ENCODE measurements at regions not wholly inside any gene's neighbourhood (a gene's known extent, or its start where the extent isn't known, plus 50 kb on each side); places are given as distances from the start of the nearest gene placed in this dataset.
"Not testable (repeated sequence)": the region's sequence is repeated elsewhere in the genome, so short reads cannot be mapped to it uniquely, and the experiment has no call there.

DNA sequence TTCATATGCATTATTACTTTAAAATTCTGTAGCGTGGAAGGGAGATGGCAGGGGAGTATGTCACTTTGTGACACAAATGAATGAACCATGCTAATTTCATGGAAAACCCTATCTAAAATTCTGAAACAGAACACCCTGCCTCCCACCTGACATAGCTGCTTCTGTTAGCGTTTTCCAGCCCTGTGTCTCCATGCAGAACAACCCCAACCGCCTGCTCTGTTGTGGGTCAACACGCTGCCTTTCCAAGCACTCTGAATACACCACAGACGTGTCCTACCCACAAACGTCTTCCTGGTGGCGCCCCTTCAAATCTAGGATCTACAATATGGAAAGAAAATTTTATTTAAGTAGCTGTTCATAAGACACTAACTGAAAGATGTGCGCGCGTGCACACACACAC is 238.6 kb downstream of the TRIML1 start:
- DNase-seq = no peak

DNA sequence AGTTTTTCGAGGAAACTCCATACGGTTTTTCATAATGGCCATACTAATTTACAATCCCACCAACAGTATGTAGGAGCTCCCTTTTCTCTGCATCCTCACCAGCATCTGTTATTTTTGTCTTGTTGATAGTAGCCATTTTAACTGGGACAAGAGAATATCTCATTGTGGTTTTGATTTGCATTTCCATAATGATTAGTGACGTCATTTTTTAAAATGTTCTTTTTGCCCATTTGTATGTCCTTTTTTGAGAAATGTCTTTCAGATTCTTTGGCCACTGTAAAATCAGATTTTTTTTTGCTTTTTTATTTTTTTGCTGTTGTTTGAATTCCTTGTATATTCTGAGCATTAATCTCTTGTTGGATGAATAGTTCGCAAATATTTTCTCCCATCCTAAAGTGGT is 243.9 kb downstream of the TRIML1 start:
- DNase-seq = no peak

DNA sequence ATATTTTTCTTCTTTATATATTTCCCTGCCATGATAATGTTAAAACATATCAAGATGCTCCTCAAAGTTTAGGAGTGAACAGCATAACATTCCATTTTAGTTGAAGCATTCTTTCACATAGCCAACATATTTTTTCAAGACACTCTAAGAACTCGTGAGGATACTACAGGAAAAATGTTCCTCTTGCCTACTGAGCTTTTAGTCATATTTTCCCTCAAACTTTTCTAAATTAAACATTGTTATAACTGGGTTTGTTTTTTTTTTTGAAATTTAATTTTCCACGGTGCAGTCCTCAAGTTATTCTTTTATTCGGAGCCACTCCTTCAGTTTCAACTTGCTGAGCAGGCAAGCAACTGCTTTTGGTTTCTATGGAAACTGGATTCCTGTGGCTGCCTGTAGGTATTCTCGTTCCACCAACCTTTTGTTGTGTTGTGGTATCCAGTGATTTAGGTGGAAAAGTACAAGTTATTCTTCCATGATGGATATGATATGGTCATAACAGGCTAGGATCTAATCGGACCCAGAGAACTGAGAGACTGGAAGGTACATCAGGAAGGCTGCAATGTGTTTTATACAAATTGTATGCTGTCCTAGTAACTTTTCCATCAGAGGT is 248.0 kb downstream of the TRIML1 start:
- no peak for DNase-seq

DNA sequence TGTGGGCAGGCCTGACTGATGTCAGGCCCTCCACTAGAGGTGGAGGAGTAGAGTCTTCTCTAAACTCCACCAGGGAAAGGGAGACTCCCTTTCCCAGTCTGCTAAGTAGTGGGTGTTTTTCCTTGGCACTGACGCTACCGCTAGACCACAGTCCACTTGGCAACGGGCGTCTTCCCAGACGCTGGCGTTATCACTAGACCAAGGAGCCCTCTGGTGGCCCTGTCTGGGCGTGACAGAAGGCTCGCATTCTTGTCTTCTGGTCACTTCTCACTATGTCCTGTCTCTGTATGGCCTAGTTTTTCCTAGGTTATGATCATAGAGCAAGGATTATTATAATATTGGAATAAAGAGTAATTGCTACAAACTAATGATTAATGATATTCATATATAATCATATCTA is 252.1 kb downstream of the TRIML1 start:
- not testable (repeated sequence) for DNase-seq

DNA sequence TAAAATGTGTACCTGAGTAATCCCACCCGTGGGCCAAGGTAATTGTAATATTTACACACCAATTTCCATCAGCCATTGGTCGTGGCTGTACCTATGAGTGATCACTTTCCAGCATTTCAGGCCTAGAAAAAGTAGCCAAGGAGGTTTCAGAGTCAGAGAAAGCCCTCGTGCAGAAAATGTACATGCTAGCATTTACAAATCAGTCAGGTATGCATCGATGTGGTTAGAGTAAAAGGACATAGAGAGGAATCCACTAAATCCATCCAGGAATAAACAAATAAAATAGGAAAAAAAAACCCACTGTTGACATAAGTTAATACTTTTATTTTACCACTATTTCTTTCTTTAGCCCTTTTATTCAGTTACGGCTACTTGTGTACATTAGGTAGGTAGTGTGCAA is 256.8 kb downstream of the TRIML1 start:
- DNase-seq = no peak

DNA sequence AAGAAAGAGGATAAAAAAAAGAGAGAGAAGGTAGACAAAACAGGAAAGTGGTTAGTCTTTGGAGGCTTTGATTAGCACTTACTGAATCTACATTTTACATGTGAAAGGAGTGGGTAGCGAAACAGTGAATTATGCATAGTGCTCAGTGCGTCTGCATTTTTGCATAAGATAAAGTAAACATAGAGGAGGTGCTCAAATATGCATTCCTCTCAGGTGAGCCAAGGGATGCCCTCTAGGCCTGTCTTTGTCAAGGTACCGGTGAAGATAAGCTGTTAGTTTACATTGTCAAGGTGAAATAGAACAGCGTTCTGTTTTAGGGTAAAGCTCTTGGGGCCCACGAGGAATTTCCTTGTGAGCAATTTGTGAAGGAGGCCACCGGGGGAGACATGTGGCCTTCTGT is 260.6 kb downstream of the TRIML1 start:
- DNase-seq = no peak

DNA sequence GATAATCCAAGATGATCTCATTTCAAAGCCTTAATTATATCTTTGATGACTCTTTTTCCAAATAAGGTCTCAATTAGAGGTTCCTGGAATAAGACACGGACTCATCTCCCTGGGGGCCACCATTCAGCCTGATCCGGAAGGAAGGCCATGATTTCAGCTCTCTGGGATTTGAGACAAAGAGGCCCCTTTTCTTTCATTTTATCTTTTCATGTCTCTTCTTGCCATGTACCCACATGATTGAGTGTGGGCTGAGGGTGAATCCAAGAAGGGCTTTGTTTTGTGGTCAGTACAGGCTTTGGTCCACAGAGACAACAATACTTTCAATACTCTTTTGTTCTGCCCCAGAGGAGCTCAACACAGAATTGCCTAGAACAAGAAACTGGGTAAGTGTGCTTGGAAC is 261.2 kb downstream of the TRIML1 start:
- no peak for DNase-seq

DNA sequence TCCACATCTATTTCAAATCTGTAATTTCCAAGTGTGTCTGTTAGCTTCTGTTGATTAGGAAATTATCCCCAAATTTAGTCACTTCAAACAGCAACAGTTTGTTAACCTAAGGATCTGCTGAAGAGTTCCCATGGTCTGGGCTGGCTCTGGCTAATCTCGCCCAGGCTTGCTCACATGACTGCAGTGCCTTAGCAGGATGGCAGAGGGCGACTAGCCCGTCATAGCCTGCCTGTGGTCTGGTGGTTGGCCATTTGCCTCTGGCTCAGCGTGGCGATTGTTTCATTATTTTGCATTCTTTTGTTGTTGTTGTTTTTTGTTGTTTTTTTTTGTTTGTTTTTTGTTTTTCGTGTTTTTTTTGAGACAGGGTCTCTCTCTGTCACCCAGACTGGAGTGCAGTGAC is 264.0 kb downstream of the TRIML1 start:
- DNase-seq = no peak

DNA sequence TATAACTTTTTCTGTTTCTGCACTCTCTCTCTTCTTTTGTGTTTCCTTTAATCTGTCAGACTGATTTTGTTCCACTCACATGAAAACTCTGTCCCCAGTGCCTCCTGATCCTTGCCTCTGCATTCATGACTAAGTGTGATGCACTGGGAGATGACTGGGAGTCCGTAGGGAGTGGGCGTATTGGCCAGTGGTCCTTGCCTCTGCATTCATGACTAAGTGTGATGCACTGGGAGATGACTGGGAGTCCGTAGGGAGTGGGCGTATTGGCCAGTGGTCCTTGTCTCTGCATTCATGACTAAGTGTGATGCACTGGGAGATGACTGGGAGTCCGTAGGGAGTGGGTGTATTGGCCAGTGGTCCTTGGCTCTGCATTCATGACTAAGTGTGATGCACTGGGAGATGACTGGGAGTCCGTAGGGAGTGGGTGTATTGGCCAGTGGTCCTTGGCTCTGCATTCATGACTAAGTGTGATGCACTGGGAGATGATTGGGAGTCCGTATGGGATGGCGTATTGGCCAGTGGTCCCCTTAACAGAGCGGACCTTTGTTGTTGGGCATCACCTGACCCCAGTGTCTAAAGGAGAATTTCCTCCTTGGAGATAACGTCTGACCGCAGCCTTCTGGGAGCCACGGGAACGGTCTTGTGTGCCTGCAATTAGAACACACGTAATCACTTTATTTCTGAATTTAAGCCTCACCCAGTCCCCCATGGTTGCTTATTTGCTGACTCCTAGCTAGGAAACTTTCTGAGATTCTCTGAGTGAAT is 266.0 kb downstream of the TRIML1 start:
- not testable (repeated sequence) for DNase-seq

DNA sequence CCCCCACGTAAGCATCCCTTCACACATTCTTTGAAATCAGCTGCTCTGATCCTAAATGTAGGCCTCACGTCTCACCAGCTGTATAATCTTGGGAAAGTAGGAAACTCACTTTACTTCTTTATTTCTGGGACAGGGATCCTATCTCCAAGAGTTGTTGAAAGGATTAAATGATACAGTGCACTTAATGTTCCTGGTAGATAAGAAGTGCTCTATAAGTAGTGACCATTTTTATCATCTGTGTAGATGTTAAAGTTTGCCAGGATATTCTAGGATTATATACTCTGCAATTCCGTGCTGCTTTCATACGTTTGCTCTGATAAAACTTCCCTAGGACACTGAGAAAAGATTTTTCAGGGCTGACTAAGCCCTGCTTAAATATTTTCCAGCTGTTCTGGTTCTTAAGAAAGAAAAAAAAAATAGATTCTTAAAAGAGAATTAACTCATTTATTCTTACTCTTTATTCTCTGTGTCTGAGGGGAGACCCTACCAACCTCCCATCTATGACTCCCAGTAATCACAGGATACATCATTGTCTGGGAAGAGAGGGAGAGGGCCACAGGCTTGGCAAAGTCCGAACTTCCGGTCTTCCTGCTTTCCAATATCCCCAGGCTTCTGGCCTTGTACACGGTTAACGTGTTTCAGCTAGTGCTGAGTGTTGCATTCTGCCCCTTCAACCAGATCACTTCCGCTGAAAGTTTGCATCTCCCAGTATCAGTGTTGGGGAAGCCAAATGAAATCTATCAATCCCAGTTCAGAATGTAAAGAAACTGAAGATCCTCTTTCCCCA is 269.2 kb downstream of the TRIML1 start:
- no peak for DNase-seq

DNA sequence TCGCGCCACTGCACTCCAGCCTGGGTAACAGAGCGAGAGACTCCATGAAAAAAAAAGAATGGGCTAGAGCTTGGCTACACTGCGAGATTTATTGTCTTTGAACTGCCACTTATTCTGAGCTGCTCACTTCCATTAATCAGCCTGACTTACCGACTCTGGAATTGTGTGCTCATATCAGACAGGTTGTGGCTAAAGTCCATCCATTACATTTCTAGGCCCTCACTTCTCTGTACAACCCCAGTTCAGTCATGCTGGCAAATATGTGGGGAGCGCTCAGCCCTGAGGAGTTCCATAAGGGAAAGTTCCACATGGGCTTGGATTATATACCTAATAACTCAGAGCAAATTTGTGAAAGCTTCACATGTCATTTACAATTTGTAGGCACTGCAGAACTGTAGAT is 270.6 kb downstream of the TRIML1 start:
- DNase-seq = no peak

DNA sequence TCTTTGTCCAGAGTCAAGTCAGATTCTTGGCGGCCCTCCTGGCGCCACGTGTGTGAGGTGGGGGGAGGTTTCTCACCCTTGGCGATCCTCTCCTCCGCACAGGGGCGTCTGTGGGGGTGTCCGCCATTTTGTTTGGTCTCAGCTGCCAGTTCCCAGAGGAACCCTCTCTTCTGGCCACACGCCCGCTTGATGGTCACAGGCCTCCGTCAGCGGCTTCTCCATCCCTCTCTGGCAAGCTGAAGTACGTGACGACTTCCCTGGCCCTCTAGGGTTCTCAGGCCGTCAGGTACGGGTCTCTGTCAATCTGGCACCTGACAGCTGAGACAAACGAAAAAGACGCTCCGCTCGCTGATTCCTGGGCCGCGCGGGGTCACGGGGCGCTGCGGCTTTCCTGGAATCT is 272.6 kb downstream of the TRIML1 start:
- no peak for DNase-seq

DNA sequence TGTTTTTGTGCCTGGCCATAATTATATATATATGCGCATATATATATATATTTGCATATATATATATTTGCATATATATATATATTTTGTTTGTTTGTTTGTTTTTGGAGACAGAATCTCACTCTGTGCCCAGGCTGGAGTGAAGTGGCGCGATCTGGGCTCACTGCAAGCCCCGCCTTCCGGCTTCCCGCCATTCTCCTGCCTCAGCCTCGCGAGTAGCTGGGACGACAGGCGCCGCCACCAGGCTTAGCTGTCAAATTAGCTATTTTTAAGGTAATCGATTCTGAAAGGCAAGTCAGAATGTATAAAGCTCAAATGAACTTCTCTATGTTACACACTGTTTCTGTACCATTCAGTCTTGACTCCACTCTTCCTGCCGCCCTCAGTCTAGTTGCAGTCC is 273.3 kb downstream of the TRIML1 start:
- DNase-seq = no peak

DNA sequence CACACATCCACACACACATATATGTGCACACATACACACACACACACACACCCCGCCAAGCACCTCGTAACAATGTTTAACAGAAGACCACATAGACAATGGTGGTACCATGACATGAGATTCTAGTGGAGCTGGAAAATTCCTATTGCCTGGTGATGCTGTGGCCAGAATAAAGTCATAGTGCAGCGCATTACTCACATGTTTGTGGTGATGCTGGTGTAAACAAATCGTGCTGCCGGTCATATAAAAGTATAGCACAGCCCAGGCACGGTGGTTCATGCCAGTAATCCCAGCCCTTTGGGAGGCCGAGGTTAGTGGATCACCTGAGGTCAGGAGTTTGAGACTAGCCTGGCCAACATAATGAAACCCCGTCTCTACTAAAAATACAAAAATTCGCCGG is 275.2 kb downstream of the TRIML1 start:
- DNase-seq = no peak

DNA sequence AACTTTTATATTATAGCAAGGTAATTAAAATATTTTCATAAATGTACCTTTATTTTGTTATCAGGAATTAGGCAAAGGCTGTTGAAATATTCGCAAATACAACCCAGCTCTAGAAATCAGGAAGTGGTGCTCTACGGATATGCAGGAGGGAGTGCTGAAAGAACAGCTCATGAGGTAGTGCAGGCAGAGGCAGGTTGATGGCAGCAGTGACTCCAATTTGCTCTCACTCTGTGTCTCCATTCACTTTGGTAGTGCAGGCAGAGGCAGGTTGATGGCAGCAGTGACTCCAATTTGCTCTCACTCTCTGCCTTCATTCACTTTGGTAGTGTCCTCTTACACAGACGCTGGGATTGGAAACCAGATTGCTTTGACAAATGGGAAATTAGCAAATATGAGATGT is 277.9 kb downstream of the TRIML1 start:
- DNase-seq = no peak

DNA sequence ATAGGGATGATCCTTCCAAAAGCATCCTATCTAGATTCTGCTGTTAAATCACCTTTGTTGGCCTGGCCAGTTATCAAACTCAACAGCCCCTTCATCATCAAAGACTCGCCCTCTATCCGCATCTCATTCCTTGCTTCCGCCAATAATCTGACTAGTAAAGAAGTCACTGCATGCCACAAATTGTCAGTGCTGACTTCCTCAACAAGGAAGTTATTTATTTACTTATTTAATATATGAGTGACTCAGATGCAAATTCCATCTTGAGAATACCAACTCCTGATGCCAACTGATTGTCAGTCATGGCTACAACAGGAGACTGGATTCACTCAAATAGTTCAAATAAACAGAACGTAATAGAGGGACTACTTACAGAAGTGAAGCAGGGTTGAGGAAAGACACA is 283.8 kb downstream of the TRIML1 start:
- DNase-seq = no peak

DNA sequence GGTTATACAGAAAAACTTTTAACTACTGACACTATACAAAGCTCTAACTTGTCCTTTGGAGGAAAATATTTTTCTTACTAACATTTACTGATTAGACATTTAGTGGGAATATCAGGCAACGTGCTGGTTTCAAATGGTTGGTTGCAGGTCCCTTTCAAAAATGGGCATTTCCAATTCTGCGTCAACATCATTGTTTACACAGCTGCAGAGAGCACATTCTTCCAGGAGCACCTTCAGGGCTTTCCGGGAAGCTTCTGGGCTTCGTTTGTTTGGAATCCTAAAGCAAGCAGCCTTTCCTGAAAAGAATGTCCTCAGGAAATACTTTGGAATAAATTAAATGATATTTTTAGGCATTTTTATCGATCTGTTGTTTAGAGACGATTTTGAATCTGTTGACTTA is 289.7 kb downstream of the TRIML1 start:
- DNase-seq = no peak

DNA sequence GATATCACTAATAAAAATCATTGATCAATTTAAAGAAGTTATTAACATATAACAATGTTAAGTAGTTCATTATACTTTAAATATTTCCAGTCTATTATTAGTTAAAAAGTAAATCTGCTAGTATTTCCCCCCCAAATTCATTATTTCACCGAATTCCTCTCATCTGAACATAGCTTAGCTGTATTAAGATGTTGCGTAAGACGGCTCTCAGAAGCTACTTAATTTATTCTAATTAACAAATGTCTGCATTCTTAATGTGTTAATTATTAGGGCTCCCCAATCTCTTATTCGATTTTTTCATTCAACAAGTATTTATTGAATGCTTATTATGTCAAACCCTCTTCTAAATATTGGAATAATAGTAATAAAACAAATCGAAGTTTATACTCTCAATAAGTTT is 290.7 kb downstream of the TRIML1 start:
- no peak for DNase-seq

DNA sequence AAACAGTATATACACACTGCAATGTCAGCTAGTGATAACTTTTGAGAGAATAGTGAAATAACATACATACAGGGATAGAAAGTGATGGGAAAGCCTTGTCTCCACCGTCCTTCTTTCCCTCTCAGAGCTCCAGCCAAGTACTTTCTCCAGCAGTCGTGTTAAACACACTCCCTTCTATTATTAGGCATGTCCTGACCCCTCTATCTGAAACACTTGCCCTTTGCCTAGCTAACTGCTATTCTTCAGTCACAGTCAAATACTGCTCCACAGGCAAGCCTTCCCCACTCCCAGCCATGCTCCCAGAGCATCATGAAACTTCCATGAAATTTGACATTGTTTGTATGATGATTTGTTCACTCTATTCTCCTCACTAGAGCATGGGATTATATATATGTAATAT is 291.1 kb downstream of the TRIML1 start:
- DNase-seq = no peak

DNA sequence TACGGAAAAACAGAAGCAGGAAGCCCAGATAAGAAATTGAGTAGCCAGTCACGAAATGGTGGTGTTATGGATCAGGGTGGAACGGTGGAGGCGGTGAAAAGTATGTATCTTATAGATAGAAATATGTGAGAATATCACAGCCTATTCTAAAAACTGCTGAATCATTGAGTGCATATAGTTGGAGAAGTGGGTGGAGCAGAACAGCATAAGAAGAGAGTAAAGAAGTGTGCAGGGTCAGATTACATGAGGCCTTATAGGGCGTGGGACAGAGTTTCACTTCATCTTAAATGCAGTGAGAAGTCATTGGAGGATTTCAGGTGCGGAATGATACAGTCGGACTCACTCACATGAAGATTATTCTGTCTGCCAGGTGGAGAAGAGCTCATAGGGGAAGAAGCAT is 293.1 kb downstream of the TRIML1 start:
- DNase-seq = no peak

DNA sequence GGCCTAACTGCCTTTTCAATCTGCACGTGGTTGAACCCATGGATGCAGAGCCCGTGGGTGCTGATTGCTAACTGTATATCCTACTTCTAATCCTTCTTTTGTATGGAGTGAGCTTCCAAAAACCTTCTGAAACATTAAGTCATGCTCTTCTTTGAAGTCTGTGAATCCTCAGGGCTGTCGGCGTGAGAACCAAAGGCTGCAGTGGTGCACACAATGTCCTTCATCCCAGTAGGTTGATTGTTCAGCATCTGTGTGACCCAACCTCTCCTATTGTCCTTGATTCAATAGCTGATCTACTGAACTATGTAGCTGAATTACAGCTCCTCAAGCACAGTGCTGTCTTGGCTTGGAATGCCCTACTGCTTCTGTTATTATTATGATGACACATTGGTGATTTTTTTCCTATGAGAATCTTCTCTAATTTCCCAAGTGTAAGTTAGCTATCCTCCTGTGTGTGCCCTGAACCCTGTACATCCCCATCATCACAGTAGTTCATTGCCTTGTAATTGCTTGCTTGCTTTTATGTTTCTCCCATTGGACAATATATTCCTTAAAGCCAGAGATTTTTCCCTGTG is 294.6 kb downstream of the TRIML1 start:
- DNase-seq = no peak

DNA sequence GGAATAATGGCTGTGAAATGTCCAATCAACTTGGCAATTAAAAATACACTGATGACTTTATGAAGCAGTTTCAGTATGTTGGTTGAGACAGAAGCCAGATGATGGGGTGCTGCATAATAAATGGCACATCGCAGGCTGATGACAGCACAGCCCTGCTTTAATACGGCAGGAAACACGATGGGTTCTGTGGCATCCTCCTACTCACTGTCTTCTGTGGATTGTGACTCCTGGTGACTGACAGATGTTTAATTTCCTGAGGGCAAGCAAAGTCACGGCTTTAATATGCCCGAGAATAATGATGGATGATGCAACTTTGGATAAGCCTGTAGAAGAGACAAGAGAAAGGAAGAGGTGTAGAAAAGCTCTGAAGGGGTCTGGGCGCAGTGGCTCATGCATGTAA is 295.4 kb downstream of the TRIML1 start:
- DNase-seq = no peak

DNA sequence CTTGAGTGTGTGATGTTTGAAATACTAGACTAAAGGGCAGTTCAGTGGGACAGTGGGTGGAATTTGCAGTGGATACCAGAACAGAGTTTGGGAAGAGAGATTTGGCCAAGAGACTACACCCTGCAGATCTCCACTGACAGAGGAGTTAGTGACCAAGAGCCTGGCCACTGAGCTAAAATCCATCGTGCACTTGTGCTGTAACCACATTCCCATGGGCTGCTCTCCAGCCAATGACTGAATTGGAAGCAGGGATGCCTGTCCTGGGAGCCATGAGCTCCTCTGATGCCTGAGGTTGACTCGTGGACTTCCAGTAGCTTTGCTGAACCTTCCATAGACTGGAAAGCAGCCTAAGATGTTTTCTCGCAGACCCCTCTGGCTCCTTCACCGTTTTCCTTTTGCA is 296.1 kb downstream of the TRIML1 start:
- no peak for DNase-seq

Measured in right kidney (tissue), 1 donor.